Common myeloid progenitor, CD34-positive (primary cell): ENCODE measurements at regions not wholly inside any gene's neighbourhood (a gene's known extent, or its start where the extent isn't known, plus 50 kb on each side); places are given as distances from the start of the nearest gene placed in this dataset.
A peak's percentile ranks its signal among the peaks of the same experiment; 100 is the strongest.

Experiments used
- CTCF ChIA-PET: fragments of 350-600 bp; sonication (Branson Sonifier 250); formaldehyde crosslinking; loops from one replicate; lab custom pipeline; 2021; ENCODE audit warnings: antibody characterized with exemption; lab: Charles Lee
- POLR2A ChIA-PET: fragments of 350-600 bp; sonication (Branson Sonifier 250); formaldehyde crosslinking; loops from one replicate; lab custom pipeline; 2021; ENCODE audit warnings: antibody characterized with exemption; lab: Charles Lee
- DNase-seq, 3 donors: peaks; one replicate each; pipeline versions ENCODE4 v3.0.0 to v3.0.0-alpha.2; 2013
- H3K27ac ChIP-seq, 2 experiments: 1 replicate in 1 of 2; 2 replicates in 1 of 2; pipeline ENCODE4 v1.7.0; 2013; ENCODE audit warnings: inconsistent platforms in 2 of 2, low read length in 2 of 2, mild to moderate bottlenecking in 2 of 2, low read depth in 1 of 2, moderate library complexity in 1 of 2; ENCODE audit not compliant: severe bottlenecking in 2 of 2, insufficient read depth in 1 of 2, poor library complexity in 1 of 2
- H3K27me3 ChIP-seq, 5 experiments: replicated peaks in 2 of 5; 1 replicate in 3 of 5; 2 replicates in 2 of 5; pipeline versions ENCODE4 v1.6.1 to v1.7.0; 2013; ENCODE audit warnings: low read length in 4 of 5, mild to moderate bottlenecking in 2 of 5, moderate library complexity in 2 of 5, inconsistent platforms in 1 of 5; ENCODE audit not compliant: insufficient read depth in 5 of 5, control insufficient read depth in 4 of 5
- H3K36me3 ChIP-seq, 4 experiments: 1 replicate in 2 of 4; 2 replicates in 2 of 4; pipeline versions ENCODE4 v1.6.1 to v1.7.0; 2013; ENCODE audit warnings: low read length in 3 of 4, control low read depth in 1 of 4, mild to moderate bottlenecking in 1 of 4; ENCODE audit not compliant: control insufficient read depth in 4 of 4, insufficient read depth in 4 of 4
- H3K4me1 ChIP-seq, 4 experiments: 1 replicate in 3 of 4; 2 replicates in 1 of 4; pipeline versions ENCODE4 v1.6.1 to v1.7.1; 2013; ENCODE audit warnings: low read length in 3 of 4, mild to moderate bottlenecking in 3 of 4, control low read depth in 1 of 4, inconsistent platforms in 1 of 4, moderate library complexity in 1 of 4; ENCODE audit not compliant: control insufficient read depth in 4 of 4, insufficient read depth in 4 of 4; ENCODE audit errors: control extremely low read depth in 1 of 4
- H3K4me3 ChIP-seq, 7 experiments: 1 replicate in 4 of 7; 2 replicates in 3 of 7; pipeline versions ENCODE4 v1.5.1 to v1.7.0; 2013; ENCODE audit warnings: mild to moderate bottlenecking in 7 of 7, low read length in 6 of 7, moderate library complexity in 6 of 7, inconsistent platforms in 2 of 7, low read depth in 2 of 7, control low read depth in 1 of 7; ENCODE audit not compliant: insufficient read depth in 4 of 7, control insufficient read depth in 1 of 7; ENCODE audit errors: extremely low read depth in 1 of 7
- H3K9me3 ChIP-seq, 5 experiments: 1 replicate in 4 of 5; 2 replicates in 1 of 5; pipeline versions ENCODE4 v1.6.1 to v1.7.1; 2013; ENCODE audit warnings: low read length in 4 of 5, mild to moderate bottlenecking in 2 of 5, inconsistent platforms in 1 of 5, low read depth in 1 of 5, moderate library complexity in 1 of 5; ENCODE audit not compliant: control insufficient read depth in 4 of 5, insufficient read depth in 2 of 5; ENCODE audit errors: control extremely low read depth in 1 of 5
- WGBS: methylation state at CpG from one replicate; pipeline ENCODE4 v1.1.5; 2013; ENCODE audit not compliant: insufficient coverage; 5-methylcytosine and 5-hydroxymethylcytosine counted together

- Histone ChIP-seq H3K9me3 (no peaks in the 10 kb centered on the region), H3K4me3 (no peak overlapping the region), H3K4me1 (no peaks in the 10 kb centered on the region), H3K36me3 (no peaks in the 10 kb centered on the region), H3K27ac (no peak overlapping the region), H3K27me3 (no peaks in the 10 kb centered on the region)
- DNase-seq: no peak
- ChIA-PET CTCF (interaction anchor here (1.4 to 1.6 kb wide), 2 partner anchors 9 to 20 kb away, joined by 3 to 4 read pairs; no protein-coding TSS in a partner anchor), POLR2A (no interaction called here)
Measured at GRCh38 chr6:123747515-123747914, 56.1 kb upstream of the NKAIN2 start.

DNA sequence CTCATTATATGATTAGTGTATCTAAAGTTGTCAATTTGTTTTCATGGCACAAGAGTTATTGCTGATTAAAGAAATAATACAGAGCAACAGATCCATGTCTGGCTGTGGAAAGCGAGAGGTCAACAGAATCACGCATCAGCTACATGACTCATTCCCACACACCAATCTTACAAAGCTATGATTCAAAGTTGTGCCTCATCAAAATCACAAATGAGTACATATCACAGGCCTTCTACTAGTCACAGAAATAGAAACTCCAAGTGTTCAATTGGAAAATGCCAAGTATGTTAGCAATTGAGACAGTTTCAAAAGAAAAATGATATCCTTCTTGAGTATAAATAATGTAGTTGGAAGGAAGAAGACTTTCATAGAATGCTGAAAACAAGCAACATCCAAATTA, 57.8 kb upstream of the NKAIN2 start:
- no peaks in the 10 kb centered on the region for H3K36me3 ChIP-seq
- POLR2A ChIA-PET: no interaction called here
- H3K4me3 ChIP-seq: no peak overlapping the region
- 100% methylated on average over 2 of the region's 2 CpGs for WGBS
- no peaks in the 10 kb centered on the region for H3K4me1 ChIP-seq
- H3K9me3 ChIP-seq: no peaks in the 10 kb centered on the region
- no peak for DNase-seq
- CTCF ChIA-PET: no interaction called here
- no peak overlapping the region for H3K27ac ChIP-seq
- H3K27me3 ChIP-seq: no peaks in the 10 kb centered on the region

DNA sequence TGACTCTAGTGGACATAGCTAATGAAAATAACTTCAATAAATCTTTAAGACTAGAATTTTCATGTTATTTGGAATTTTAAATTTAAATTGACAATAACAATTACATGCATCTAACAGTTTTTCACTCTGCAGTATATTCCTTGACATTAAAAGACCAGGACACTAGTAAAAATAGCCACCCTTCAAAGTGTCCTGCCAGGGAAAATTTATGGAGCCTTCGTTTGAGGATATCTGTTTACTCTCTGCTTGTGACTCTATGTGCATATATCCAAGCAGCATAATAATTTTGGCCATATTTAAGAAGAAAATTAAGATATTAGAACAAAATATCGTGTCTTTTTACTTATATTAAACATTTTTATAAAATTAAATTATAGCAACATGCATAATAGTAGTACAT, 58.8 kb upstream of the NKAIN2 start:
- ChIA-PET CTCF (no interaction called here), POLR2A (no interaction called here)
- WGBS: no CpG with 5 or more reads among the region's 2 CpGs
- H3K4me1 ChIP-seq: no peaks in the 10 kb centered on the region
- H3K27me3 ChIP-seq: no peaks in the 10 kb centered on the region
- no peak for DNase-seq
- no peak overlapping the region for H3K4me3 ChIP-seq
- no peaks in the 10 kb centered on the region for H3K9me3 ChIP-seq
- H3K36me3 ChIP-seq: no peaks in the 10 kb centered on the region
- H3K27ac ChIP-seq: no peak overlapping the region

GRCh38 chr6:123742626-123743025, 61.0 kb upstream of the NKAIN2 start:
- no peak overlapping the region for H3K4me3 ChIP-seq
- POLR2A ChIA-PET: interaction anchor here (0.5 kb wide), 1 partner anchor 67 kb away, joined by 9 read pairs; no protein-coding TSS in a partner anchor
- CTCF ChIA-PET: interaction anchor here (1.0 kb wide), 1 partner anchor 27 kb away, joined by 3 read pairs; no protein-coding TSS in a partner anchor
- no peaks in the 10 kb centered on the region for H3K4me1 ChIP-seq
- H3K9me3 ChIP-seq: no peaks in the 10 kb centered on the region
- no peak for DNase-seq
- H3K27ac ChIP-seq: no peak overlapping the region
- H3K36me3 ChIP-seq: no peaks in the 10 kb centered on the region
- H3K27me3 ChIP-seq: no peaks in the 10 kb centered on the region

DNA sequence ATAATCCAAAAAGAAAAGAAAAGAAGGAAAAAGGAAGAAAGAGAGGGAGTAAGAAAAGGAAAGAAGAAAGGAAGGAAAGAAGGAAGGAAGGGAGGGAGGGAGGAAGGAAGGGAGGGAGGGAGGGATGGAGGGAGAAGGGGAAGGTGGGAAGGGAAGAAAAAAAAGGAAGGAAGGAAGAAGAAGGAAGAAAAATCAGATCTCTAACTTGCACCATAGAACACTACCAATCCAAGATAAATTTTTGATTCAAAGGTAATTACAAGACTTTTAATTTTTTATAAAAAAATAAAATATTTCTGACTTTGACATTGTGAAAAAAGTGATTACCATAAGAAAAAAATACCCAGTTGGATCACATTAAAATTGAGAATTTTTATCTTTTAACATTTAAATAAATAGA, 70.5 kb upstream of the NKAIN2 start:
- no peaks in the 10 kb centered on the region for H3K27me3 ChIP-seq
- ChIA-PET POLR2A (no interaction called here), CTCF (no interaction called here)
- DNase-seq: no peak
- no peak overlapping the region for H3K27ac ChIP-seq
- no peaks in the 10 kb centered on the region for H3K36me3 ChIP-seq
- no peaks in the 10 kb centered on the region for H3K4me1 ChIP-seq
- H3K4me3 ChIP-seq: no peak overlapping the region
- no peaks in the 10 kb centered on the region for H3K9me3 ChIP-seq

- no peak overlapping the region for H3K4me3 ChIP-seq
- no peak for DNase-seq
- no peaks in the 10 kb centered on the region for H3K4me1 ChIP-seq
- POLR2A ChIA-PET: no interaction called here
- no peaks in the 10 kb centered on the region for H3K27me3 ChIP-seq
- CTCF ChIA-PET: interaction anchor here (1.0 to 3.3 kb wide), 7 partner anchors 10 to 1079 kb away, joined by 3 to 24 read pairs (median 3); no protein-coding TSS in a partner anchor
- 93% methylated on average over 3 of the region's 3 CpGs for WGBS
- H3K9me3 ChIP-seq: peaks cover 0 to 2% (median 0%) of the 10 kb centered on the region in 5 experiments
- H3K36me3 ChIP-seq: no peaks in the 10 kb centered on the region
- no peak overlapping the region for H3K27ac ChIP-seq
Measured at GRCh38 chr6:123716506-123716905, 79.8 kb upstream of the TRDN start.

DNA sequence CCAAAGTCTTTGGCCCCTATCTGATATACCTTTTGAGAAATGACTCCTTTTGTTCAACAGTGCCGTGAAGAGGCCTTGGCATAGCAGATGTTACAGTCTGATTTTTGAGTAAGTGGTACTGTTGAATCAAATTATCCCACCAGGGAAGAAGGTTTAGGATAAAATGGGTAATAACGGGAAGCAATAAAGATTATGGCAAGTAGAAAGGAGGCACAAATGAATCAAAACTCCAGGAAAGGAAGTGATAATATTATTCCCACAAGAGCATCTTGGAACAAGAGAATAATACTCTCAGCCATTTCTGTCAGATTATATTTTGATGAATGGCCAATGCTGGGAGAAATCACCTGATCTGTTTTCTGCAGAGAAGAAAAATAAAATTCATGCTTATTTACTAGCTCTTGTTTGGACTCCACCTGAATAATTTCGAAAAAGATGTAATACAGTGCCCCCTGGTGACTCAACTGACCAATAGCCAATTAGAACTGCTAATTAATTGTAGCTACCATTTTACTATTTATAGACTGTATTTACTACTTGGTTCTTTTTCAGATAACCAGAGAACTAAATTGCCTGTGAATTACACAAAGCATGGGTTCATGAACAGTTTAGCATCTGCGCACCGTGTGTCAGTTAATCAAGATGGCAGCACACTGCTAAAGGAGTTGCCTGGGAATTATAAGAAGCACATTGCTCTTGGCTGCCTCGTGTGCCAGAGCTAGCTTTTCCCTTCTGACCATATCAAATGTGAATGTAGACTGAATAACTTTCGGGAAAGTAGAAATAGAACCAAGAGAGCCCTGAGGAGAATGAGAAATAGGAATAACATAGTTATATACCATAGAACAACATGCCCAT, 78.5 kb upstream of the TRDN start:
- peaks cover 0 to 2% (median 0%) of the 10 kb centered on the region in 5 experiments for H3K27me3 ChIP-seq
- ChIA-PET POLR2A (no interaction called here), CTCF (interaction anchor here (0.7 to 3.3 kb wide), 21 partner anchors 8 to 1080 kb away, joined by 3 to 24 read pairs (median 4); no protein-coding TSS in a partner anchor)
- no peak overlapping the region for H3K27ac ChIP-seq
- H3K4me3 ChIP-seq: no peak overlapping the region
- no peaks in the 10 kb centered on the region for H3K4me1 ChIP-seq
- no peaks in the 10 kb centered on the region for H3K36me3 ChIP-seq
- DNase-seq: peak; percentile 34 to 70 (median 62)
- H3K9me3 ChIP-seq: no peaks in the 10 kb centered on the region
- WGBS: 75% methylated on average over 4 of the region's 7 CpGs
